GM12864 (cell line): ENCODE measurements at regions not wholly inside any gene's neighbourhood (a gene's known extent, or its start where the extent isn't known, plus 50 kb on each side); places are given as distances from the start of the nearest gene placed in this dataset.
"Not testable (repeated sequence)": the region's sequence is repeated elsewhere in the genome, so short reads cannot be mapped to it uniquely, and the experiment has no call there.

Experiments
- DNase-seq: peaks from one replicate; pipeline ENCODE4 v3.0.0-alpha.2; 2011; ENCODE audit warnings: low read depth
- H3K4me3 ChIP-seq: 2 replicates; pipeline ENCODE4 v1.5.1; 2011; ENCODE audit warnings: mild to moderate bottlenecking, low read depth, low read length, control low read depth
- CTCF ChIP-seq: IDR thresholded peaks from 2 replicates; pipeline ENCODE4 v1.5.1; 2011; ENCODE audit warnings: low read depth, mild to moderate bottlenecking, moderate library complexity, low read length, control low read depth, inconsistent platforms; ENCODE audit errors: missing control alignments

GRCh38 chr1:182303778-182304177 lies 87.8 kb downstream of the GLUL start:
- H3K4me3 ChIP-seq: no peak overlapping the region
- peak; percentile 30 for DNase-seq
- no peak for TF ChIP-seq CTCF

DNA sequence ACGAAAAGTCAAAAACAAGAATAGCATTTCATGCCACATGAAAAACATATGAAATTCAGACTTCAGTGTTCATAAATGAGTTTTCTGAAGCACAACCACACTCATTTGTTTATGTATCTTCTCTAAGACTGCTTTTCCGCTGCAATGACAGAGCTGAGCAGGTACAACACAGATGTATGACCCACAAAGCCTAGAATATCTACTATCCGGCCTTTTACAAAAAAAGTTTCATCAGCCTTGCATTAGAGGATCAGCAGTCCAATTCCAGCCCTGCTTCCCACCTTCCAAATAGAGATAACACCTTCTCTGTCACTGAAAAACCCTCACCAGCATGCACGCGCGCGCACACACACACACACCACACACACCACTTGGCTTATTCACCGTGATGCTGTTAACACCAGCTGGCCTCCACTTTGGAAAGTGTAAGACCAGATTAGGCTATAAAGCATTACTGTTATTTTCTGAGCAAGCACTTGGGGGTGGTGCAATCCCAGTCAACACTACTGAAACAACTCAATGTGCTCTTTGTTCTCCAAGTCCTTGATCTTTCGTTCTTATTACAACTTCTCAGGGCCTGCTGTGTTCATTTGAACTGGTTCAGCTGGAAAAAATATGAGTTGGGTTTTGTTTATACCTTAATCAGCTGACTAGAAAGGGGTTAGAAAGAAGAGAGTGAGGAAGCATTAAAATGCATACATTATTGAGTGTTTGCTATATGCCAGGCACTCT lies 90.0 kb downstream of the GLUL start:
- DNase-seq: no peak
- no peak overlapping the region for H3K4me3 ChIP-seq
- no peak for TF ChIP-seq CTCF

GRCh38 chr1:182301026-182301436 lies 90.6 kb downstream of the GLUL start:
- DNase-seq: no peak
- no peak for TF ChIP-seq CTCF
- H3K4me3 ChIP-seq: no peak overlapping the region

- no peak for TF ChIP-seq CTCF
- no peak for DNase-seq
- H3K4me3 ChIP-seq: no peak overlapping the region
Observed at GRCh38 chr1:182299728-182300616, 91.6 kb downstream of the GLUL start.

DNA sequence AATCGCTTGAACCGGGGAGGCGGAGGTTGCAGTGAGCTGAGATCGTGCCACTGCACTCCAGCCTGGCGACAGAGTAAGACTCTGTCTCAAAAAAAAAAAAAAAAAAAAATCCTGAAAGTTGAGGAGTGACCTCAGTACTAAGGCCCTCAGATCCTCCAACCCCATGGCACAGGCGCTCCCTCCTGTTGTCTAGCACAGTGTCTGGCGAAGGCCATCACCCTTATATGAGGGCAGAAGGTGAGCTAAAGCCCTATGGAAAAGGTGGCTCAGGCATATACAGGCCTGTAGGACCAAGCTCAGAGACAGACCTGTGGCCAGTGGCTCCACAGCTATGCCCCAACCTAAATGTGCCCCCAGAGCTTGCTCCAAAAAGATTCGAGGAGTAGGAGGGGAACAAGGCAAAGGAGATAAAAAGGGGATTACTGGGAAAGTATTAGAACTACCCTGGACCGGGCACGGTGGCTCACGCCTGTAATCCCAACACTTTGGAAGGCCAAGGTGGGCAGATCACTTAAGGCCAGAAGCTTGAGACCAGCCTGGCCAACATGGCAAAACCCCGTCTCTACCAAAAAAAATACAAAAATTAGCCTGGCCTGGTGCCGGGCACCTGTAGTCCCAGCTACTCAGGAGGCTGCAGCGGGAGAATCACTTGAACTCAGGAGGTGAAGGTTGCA lies 92.4 kb downstream of the GLUL start:
- DNase-seq, H3K4me3 ChIP-seq: not testable (repeated sequence)

GRCh38 chr1:182297335-182297734 lies 94.3 kb downstream of the GLUL start:
- no peak for TF ChIP-seq CTCF
- no peak overlapping the region for H3K4me3 ChIP-seq
- no peak for DNase-seq

GRCh38 chr1:182295697-182296096 lies 95.9 kb downstream of the GLUL start:
- no peak for TF ChIP-seq CTCF
- no peak overlapping the region for H3K4me3 ChIP-seq
- no peak for DNase-seq
